ENCODE measurements at regions not wholly inside any gene's neighbourhood (a gene's known extent, or its start where the extent isn't known, plus 50 kb on each side); places are given as distances from the start of the nearest gene placed in this dataset.

GRCh38 chr3:61356685-61357084 is 105.4 kb upstream of the FHIT start:
- Histone ChIP-seq H3K9me2 (ENCODE audit: low read depth, low read length) (no peaks in the 10 kb centered on the region), H3K79me2 (ENCODE audit: insufficient read depth, low read length) (no peaks in the 10 kb centered on the region), H3K4me1 (ENCODE audit: insufficient read depth, low read length, severe bottlenecking) (no peaks in the 10 kb centered on the region), H3K27me3 (ENCODE audit: insufficient read depth, low read length) (no peaks in the 10 kb centered on the region), H3K4me2 (ENCODE audit: low read length) (no peak overlapping the region), H3K9me3 (ENCODE audit: low read length) (no peaks in the 10 kb centered on the region), H2AFZ (ENCODE audit: low read length) (no peak overlapping the region), H3K9ac (ENCODE audit: low read length) (no peak overlapping the region), H3F3A (ENCODE audit: insufficient read depth, low read length) (no peaks in the 10 kb centered on the region), H3K36me3 (ENCODE audit: insufficient read depth, low read length) (no peaks in the 10 kb centered on the region), H3K27ac (ENCODE audit: low read depth, low read length, poor library complexity, severe bottlenecking) (no peak overlapping the region), H3K4me3 (ENCODE audit: low read depth, low read length, poor library complexity, severe bottlenecking) (no peak overlapping the region), H4K20me1 (ENCODE audit: insufficient read depth, low read length) (no peaks in the 10 kb centered on the region)
- TF ChIP-seq EZH2 (IDR thresholded peaks at IDR 0.05; ENCODE audit: borderline replicate concordance, low read length) (no peak), CTCF (IDR thresholded peaks at IDR 0.05; ENCODE audit: low read length) (no peak)

GRCh38 chr3:61357902-61358301 is 106.7 kb upstream of the FHIT start:
- Histone ChIP-seq H3K4me3 (ENCODE audit: low read depth, low read length, poor library complexity, severe bottlenecking) (no peak overlapping the region), H3K27me3 (ENCODE audit: insufficient read depth, low read length) (no peaks in the 10 kb centered on the region), H3K4me2 (ENCODE audit: low read length) (no peak overlapping the region), H3K27ac (ENCODE audit: low read depth, low read length, poor library complexity, severe bottlenecking) (no peak overlapping the region), H3K9me2 (ENCODE audit: low read depth, low read length) (no peaks in the 10 kb centered on the region), H3F3A (ENCODE audit: insufficient read depth, low read length) (no peaks in the 10 kb centered on the region), H3K79me2 (ENCODE audit: insufficient read depth, low read length) (no peaks in the 10 kb centered on the region), H4K20me1 (ENCODE audit: insufficient read depth, low read length) (no peaks in the 10 kb centered on the region), H2AFZ (ENCODE audit: low read length) (no peak overlapping the region), H3K9ac (ENCODE audit: low read length) (no peak overlapping the region), H3K36me3 (ENCODE audit: insufficient read depth, low read length) (no peaks in the 10 kb centered on the region), H3K4me1 (ENCODE audit: insufficient read depth, low read length, severe bottlenecking) (no peaks in the 10 kb centered on the region), H3K9me3 (ENCODE audit: low read length) (no peaks in the 10 kb centered on the region)
- TF ChIP-seq CTCF (IDR thresholded peaks at IDR 0.05; ENCODE audit: low read length) = no peak
- TF ChIP-seq EZH2 (IDR thresholded peaks at IDR 0.05; ENCODE audit: borderline replicate concordance, low read length) = no peak

- Histone ChIP-seq H3K4me1 (ENCODE audit: insufficient read depth, low read length, severe bottlenecking) (no peaks in the 10 kb centered on the region), H3K9me2 (ENCODE audit: low read depth, low read length) (no peaks in the 10 kb centered on the region), H3F3A (ENCODE audit: insufficient read depth, low read length) (no peaks in the 10 kb centered on the region), H3K9me3 (ENCODE audit: low read length) (no peaks in the 10 kb centered on the region), H3K79me2 (ENCODE audit: insufficient read depth, low read length) (no peaks in the 10 kb centered on the region), H4K20me1 (ENCODE audit: insufficient read depth, low read length) (no peaks in the 10 kb centered on the region), H3K9ac (ENCODE audit: low read length) (no peak overlapping the region), H3K36me3 (ENCODE audit: insufficient read depth, low read length) (no peaks in the 10 kb centered on the region), H3K4me2 (ENCODE audit: low read length) (no peak overlapping the region), H3K27ac (ENCODE audit: low read depth, low read length, poor library complexity, severe bottlenecking) (no peak overlapping the region), H3K4me3 (ENCODE audit: low read depth, low read length, poor library complexity, severe bottlenecking) (no peak overlapping the region), H3K27me3 (ENCODE audit: insufficient read depth, low read length) (no peaks in the 10 kb centered on the region), H2AFZ (ENCODE audit: low read length) (no peak overlapping the region)
- TF ChIP-seq CTCF (IDR thresholded peaks at IDR 0.05; ENCODE audit: low read length) = no peak
- no peak for TF ChIP-seq EZH2 (IDR thresholded peaks at IDR 0.05; ENCODE audit: borderline replicate concordance, low read length)
These were observed 107.1 kb upstream of the FHIT start for GRCh38 chr3:61358364-61358763.

Measured in OCI-LY1 (cell line).